Osteocyte (in vitro differentiated cells): ENCODE measurements at regions not wholly inside any gene's neighbourhood (a gene's known extent, or its start where the extent isn't known, plus 50 kb on each side); places are given as distances from the start of the nearest gene placed in this dataset.
A peak's percentile ranks its signal among the peaks of the same experiment; 100 is the strongest.

Experiments used
- DNase-seq: peaks from one replicate; pipeline ENCODE4 v3.0.0; 2021; ENCODE audit warnings: mixed read lengths; ENCODE audit not compliant: unreplicated experiment; ENCODE audit errors: extremely low spot score
- H3K27ac Mint-ChIP-seq: one replicate; pipeline ENCODE4 v1.8.0; 2021; ENCODE audit warnings: mild to moderate bottlenecking, mixed read lengths; ENCODE audit not compliant: unreplicated experiment
- H3K27me3 Mint-ChIP-seq: one replicate; pipeline ENCODE4 v1.8.0; 2021; ENCODE audit warnings: mixed read lengths; ENCODE audit not compliant: unreplicated experiment
- H3K36me3 Mint-ChIP-seq: one replicate; pipeline ENCODE4 v1.8.0; 2021; ENCODE audit warnings: mixed read lengths; ENCODE audit not compliant: unreplicated experiment
- H3K4me1 Mint-ChIP-seq: one replicate; pipeline ENCODE4 v1.8.0; 2021; ENCODE audit warnings: mixed read lengths; ENCODE audit not compliant: unreplicated experiment
- H3K4me3 Mint-ChIP-seq: one replicate; pipeline ENCODE4 v1.8.0; 2021; ENCODE audit warnings: mild to moderate bottlenecking, moderate library complexity, mixed read lengths; ENCODE audit not compliant: unreplicated experiment
- H3K9me3 Mint-ChIP-seq: one replicate; pipeline ENCODE4 v1.8.0; 2021; ENCODE audit warnings: mixed read lengths; ENCODE audit not compliant: unreplicated experiment
- CTCF ChIP-seq: fragments of 200-600 bp; sonication (generic); IDR thresholded peaks from 2 replicates; pipeline ENCODE4 v1.5.0; 2021; ENCODE audit warnings: antibody characterized with exemption, mild to moderate bottlenecking, moderate library complexity

DNA sequence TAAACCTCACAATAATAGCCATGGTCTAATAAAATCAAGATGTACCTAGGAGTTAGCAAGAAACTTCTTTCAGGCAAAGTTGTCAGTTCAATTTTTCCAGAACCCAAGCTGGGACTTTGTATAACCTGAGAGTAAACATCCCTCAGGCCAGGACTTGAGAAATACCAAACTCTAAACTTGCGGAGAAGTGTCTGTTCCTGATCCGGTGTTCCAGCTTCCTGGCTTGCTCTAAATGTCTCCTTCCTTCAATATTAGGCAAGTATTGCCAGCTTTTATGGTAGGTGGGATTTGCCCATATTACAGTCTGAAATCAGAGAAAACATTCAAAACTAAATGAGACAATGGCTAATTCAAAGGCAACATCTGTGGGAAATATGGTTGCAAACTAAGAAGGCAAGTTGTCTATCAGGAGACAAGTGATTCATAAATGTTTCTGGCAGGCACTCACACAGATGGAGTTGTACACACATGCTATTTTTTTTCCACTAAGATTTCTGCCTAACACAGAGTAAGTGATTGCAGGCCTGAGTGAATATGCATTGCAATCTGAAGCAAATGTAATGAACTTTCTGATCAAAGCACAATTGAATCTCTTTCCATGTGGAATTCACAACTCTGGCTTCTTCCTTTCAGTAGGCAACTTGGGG, 88.3 kb upstream of the COL8A1 start:
- TF ChIP-seq CTCF = no peak
- DNase-seq = no peak
- no peaks in the 10 kb centered on the region for H3K9me3 Mint-ChIP-seq
- H3K27me3 Mint-ChIP-seq = no peaks in the 10 kb centered on the region
- H3K4me3 Mint-ChIP-seq = no peak overlapping the region
- H3K27ac Mint-ChIP-seq = peak overlapping the region; percentile 58
- H3K4me1 Mint-ChIP-seq = peaks cover 39% of the 10 kb centered on the region
- no peaks in the 10 kb centered on the region for H3K36me3 Mint-ChIP-seq

DNA sequence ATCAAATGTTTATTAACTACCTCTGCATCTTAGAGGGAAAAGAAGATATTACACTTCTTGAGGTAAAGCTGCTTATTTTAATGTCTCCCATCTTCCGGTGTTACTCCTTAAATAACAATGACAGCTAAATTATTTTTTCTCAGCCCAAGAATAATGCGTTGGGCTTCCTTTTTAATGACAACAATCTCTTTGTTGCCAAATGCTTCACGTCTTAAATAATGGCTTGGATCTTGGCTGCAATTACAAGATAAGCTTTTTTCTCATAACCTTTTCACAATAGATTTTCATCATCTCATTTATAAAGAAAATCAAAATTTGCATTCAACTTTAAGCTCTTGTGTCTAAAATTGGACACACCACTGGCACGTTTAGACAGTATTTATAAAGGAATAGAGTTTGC, 89.2 kb upstream of the COL8A1 start:
- H3K9me3 Mint-ChIP-seq = no peaks in the 10 kb centered on the region
- peaks cover 48% of the 10 kb centered on the region for H3K4me1 Mint-ChIP-seq
- DNase-seq = no peak
- no peaks in the 10 kb centered on the region for H3K27me3 Mint-ChIP-seq
- no peak for TF ChIP-seq CTCF
- H3K4me3 Mint-ChIP-seq = no peak overlapping the region
- H3K36me3 Mint-ChIP-seq = no peaks in the 10 kb centered on the region
- no peak overlapping the region for H3K27ac Mint-ChIP-seq

DNA sequence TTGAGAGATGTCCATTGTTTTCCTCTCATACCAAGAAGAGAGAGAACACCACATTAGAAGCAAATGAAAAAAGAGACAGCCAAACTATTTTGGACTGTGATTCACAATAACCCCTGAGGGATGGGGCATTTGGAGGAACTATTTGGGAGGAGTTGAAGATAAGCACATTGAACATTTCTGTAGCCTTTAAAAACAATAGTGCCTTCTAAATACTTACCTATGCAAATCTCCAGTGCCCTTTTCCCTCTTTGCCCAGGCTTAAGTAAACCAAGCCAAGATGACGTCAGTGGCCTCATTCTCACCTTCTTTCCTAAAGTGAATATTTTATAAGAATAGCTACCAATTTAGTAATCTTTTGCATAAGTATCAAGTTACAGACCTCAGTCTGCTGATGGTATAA, 89.7 kb upstream of the COL8A1 start:
- no peak overlapping the region for H3K27ac Mint-ChIP-seq
- H3K4me3 Mint-ChIP-seq = no peak overlapping the region
- no peaks in the 10 kb centered on the region for H3K9me3 Mint-ChIP-seq
- H3K36me3 Mint-ChIP-seq = no peaks in the 10 kb centered on the region
- DNase-seq = no peak
- no peaks in the 10 kb centered on the region for H3K27me3 Mint-ChIP-seq
- TF ChIP-seq CTCF = no peak
- peaks cover 52% of the 10 kb centered on the region for H3K4me1 Mint-ChIP-seq

DNA sequence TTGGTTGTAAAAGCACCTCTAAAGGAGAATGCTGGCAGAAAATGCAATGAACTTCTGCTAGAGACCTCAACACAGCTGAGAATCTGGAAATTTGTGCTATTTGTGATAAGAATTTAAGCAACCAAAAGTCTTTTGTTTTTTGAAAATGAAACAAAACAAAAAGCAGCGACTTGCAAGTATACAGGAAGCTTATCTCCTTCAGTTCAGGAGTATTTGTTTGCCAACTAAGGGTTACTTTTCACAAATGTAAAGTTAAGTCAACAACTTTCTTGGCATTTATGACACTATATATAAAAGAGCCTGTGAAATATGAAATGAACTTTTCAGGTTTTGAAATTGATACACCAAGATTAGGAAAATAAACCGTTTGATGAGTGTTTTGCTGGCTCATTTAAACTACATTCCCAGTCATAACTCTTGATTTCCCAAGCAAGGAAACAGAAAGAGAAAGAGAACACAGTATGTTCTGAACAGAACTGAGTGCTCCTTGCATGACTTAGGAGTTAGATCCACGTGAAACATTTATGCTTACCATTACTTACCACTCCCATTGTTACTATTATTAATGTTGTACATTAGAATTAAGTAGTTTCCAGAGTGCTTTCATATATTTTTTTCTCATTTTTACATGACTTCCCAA, 92.3 kb upstream of the COL8A1 start:
- H3K27me3 Mint-ChIP-seq = no peaks in the 10 kb centered on the region
- H3K36me3 Mint-ChIP-seq = no peaks in the 10 kb centered on the region
- peak overlapping the region; percentile 40 for H3K4me3 Mint-ChIP-seq
- H3K4me1 Mint-ChIP-seq = peaks cover 54% of the 10 kb centered on the region
- H3K9me3 Mint-ChIP-seq = no peaks in the 10 kb centered on the region
- peak overlapping the region; percentile 73 for H3K27ac Mint-ChIP-seq
- TF ChIP-seq CTCF = no peak
- DNase-seq = no peak

- TF ChIP-seq CTCF = no peak
- Mint-ChIP-seq H3K4me3 (no peak overlapping the region), H3K9me3 (no peaks in the 10 kb centered on the region), H3K4me1 (peaks cover 48% of the 10 kb centered on the region), H3K27ac (peak overlapping the region; percentile 73), H3K27me3 (no peaks in the 10 kb centered on the region), H3K36me3 (no peaks in the 10 kb centered on the region)
- no peak for DNase-seq
Measured at GRCh38 chr3:99544786-99545281, 93.6 kb upstream of the COL8A1 start.
